Stimulated activated CD4-positive, alpha-beta T cell treated with anti-CD3 and anti-CD28 coated beads, TNF-alpha, amount 100 ng/mL, for 24 hours (primary cell): ENCODE measurements at regions not wholly inside any gene's neighbourhood (a gene's known extent, or its start where the extent isn't known, plus 50 kb on each side); places are given as distances from the start of the nearest gene placed in this dataset.
"Not testable (repeated sequence)": the region's sequence is repeated elsewhere in the genome, so short reads cannot be mapped to it uniquely, and the experiment has no call there.

ENCODE experiments used
- DNase-seq, 3 experiments: peaks; one replicate each; pipeline ENCODE4 v3.0.0-alpha.2; 2020; ENCODE audit warnings: low read depth in 3 of 3

- no peak for DNase-seq
Observed at GRCh38 chr20:47843886-47844567, 58.7 kb upstream of the SULF2 start.

- DNase-seq, result not testable (repeated sequence)
Observed at GRCh38 chr20:47842950-47843349, 57.7 kb upstream of the SULF2 start.

- DNase-seq, result not testable (repeated sequence)
Observed at GRCh38 chr20:47842004-47842403, 56.7 kb upstream of the SULF2 start.

GRCh38 chr20:47836256-47836817 is 51.1 kb upstream of the SULF2 start:
- not testable (repeated sequence) for DNase-seq
